ENCODE measurements at regions not wholly inside any gene's neighbourhood (a gene's known extent, or its start where the extent isn't known, plus 50 kb on each side); places are given as distances from the start of the nearest gene placed in this dataset.
A peak's percentile ranks its signal among the peaks of the same experiment; 100 is the strongest.
"Not testable (repeated sequence)": the region's sequence is repeated elsewhere in the genome, so short reads cannot be mapped to it uniquely, and the experiment has no call there.

DNA sequence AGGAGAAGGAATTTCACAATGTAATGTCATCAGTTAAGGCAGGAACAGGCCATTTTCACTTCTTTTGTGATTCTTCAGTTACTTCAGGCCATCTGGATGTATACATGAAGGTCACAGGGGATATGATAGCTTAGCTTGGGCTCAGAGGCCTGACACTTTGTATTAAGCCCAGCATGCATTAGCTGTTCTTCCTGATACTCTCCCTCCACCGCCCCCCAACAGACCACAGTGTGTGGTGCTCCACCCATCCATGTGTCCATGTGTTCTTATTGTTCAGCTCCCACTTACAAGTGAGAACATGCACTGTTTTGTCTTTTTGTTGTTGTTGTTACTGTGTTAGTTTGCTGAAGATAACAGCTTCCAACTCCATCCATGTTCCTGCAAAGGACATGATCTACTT lies 1453.4 kb downstream of the FAM181B start:
- DNase-seq (ENCODE audit: low read depth), result not testable (repeated sequence)

DNA sequence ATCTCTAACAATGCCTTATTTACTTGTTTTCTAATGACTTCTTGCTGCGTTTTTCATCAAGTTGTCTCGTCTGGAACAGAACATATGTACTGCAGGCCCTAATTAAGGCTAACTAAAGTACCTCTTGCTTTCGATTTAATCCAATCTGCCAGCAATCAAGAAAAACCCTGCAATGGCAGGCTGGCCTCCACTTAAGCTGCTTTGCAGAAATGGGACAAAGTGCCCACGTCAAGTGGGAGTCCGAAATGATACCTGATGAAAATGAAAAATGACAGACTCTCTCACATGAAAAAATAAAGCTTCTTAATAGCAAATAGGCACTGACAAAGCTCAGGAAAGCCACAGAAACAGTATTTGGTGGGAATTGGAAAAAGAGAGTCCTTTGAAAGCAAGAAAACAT lies 1454.7 kb downstream of the FAM181B start:
- no peak for DNase-seq (ENCODE audit: low read depth)

DNA sequence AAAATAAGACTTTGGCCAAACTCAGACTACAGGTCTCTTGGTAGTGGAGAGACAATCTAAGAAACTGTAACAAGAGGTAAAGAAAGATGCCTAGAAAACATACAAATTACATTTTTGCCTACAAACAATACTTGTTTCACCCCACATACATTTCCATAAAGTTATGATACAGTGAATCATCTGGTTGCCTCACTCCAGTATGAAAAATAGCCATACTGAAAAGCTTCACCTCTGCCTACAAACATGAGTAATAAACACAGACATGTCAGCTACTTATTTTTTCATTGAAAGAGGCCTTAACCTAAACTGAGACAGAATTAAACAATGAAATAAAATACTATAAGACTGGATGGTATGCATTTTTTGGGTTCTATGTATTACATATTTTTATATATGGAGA lies 1463.0 kb downstream of the FAM181B start:
- no peak for DNase-seq (ENCODE audit: low read depth)

DNA sequence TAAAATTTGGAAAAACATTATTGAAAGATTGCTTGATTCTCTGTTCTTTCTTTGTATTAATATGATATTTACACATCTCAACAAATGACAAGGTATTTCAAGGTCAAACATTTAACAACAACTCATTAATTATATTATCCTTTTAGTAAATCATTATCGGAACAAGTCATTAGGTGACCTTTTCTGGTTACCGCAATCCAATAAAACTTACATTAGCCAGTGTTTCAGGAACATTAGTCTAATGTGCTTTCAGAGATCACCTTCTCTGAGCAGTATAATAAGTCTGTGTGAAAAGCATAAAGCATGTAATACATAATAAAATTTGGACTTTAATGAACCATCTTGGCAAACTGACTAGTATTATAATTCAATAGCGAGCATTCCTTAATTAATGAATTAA lies 1466.4 kb downstream of the FAM181B start:
- no peak for DNase-seq (ENCODE audit: low read depth)

DNA sequence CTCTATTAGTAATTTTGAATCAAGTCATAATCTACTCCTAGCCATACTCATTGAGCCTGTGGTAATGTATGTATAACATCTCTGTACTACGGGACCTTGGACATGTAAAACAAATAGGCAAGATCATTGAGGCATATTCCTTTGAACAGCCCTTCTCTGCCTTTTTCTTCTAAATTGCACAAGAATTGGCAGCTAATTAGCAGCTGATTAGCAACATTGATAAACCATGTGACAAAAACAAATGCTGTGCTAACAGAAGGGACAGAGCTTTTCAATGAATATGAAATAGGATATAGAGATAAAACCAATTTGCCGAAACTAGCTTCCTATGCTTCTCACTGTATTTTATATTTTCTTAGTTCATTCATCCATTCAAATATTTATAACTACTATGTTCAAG lies 1474.2 kb downstream of the FAM181B start:
- no peak for DNase-seq (ENCODE audit: low read depth)

DNA sequence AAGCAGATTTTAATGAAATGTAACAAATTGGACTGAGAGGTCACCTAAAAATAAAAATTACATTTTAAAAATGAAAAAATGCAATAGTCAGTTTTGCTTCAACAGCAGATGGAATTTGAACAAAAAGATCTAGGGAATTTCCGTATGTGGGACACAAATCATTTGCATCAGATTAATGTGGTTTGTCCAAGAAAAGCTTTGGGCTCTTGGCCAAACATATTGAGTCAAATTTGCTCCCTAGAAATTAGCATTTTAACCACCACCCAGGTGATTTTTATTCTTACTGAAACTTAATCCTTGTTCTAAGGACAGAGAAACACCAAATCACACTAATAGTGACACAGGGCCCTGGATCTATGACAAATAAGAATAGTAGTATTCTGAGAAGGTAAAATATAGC lies 1477.8 kb downstream of the FAM181B start:
- DNase-seq (ENCODE audit: low read depth), result no peak

DNA sequence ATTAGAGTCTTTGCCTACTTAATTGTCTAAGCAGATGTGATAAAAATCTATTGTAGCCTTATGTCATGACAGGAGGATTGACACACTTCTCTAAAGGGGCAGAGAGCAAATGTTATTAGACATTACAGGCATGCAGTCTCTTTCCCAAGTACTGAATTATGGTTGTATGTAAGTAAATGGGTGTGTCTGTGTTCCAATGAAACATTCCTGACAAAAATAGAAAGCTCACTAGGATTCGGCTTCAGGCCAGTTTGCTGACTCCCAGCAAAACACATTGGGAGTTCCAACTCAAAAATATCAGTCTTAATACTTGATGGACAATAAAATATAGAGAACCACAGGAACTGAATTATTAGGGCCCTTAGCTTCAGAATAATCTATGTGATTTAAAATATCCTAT lies 1480.4 kb downstream of the FAM181B start:
- DNase-seq (ENCODE audit: low read depth), result no peak

DNA sequence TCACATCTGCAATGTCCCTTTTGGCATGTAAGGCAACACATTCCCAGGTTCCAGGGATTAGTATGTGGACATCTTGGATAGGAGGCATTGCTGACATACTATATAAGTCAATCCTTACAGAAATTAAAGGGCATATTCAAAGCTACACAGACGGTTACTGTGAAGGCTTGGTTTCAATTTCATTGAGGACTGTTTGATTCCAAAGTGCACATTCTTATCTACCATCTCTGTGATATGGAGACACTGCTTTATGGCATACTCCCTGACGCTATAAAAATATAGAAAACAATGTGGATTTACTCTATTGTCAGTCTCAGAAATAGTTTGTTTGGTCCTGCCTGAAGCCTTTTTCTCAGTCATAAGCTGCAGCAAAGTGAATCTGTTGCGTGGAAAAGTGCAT lies 1486.7 kb downstream of the FAM181B start:
- no peak for DNase-seq (ENCODE audit: low read depth)

DNA sequence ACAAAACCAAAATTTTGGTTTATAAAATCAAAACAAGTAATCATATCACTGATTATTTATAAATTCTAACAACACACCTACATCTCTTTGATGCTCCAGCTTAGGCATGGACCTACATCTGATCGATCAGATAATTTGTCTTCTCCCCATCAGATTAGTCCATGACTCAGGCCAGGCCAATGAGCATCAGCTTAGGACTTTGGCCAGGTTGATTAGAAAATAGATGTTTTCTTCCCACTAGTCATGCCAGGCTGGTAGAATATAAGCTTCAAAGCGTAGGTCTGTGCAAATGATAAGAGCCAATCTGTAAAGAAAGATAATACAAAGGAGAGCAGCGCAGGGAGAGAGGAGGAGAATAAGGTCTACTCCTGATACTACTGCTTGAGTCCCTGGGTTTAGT lies 1487.9 kb downstream of the FAM181B start:
- DNase-seq (ENCODE audit: low read depth), result no peak

DNA sequence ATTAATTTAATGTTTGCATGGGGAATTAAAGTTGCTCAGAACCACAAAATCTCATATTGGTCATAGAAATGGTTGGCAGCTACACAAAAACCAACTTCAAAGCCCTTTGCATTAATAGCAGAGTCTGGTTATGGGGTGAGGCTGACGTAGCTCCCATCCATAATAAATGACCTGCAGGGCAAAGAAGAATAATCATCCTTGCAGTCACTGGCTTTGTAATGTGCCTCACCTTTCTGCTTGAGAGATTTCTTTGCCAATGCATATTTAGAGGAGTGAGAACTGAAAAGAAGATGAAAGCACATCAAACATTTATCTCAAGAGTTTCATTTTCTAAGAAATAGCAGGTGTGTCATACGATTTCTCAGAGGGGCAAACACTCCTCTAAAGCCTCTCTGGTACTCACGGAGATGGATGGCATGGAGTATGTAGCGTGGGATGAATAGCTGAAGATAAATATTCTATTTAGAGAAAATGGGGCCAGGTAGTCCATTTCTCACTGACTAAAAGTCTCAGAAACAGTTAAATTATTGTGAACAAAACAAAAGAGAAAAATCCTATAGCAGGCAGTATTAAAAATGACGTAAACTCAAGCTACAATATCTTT lies 1491.9 kb downstream of the FAM181B start:
- DNase-seq (ENCODE audit: low read depth), result no peak

DNA sequence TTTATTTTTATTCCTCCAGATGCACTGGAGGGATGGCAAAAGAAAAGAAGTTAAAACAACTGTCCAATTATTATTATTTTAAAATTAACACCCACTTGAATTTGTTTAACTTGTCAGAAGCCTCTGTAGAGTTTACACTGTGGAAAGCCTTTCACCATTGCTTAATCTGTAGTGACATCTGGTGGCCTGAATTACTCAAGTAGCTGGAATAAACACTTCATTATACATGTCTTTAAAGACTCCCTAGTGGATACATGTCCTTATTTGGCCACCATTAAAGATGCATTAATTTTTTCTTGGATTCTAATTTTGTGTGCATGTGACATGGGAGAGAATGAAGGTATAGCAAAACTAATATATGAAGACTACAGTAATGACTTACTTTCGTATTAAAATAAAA lies 1496.5 kb downstream of the FAM181B start:
- DNase-seq (ENCODE audit: low read depth), result peak; percentile 2

DNA sequence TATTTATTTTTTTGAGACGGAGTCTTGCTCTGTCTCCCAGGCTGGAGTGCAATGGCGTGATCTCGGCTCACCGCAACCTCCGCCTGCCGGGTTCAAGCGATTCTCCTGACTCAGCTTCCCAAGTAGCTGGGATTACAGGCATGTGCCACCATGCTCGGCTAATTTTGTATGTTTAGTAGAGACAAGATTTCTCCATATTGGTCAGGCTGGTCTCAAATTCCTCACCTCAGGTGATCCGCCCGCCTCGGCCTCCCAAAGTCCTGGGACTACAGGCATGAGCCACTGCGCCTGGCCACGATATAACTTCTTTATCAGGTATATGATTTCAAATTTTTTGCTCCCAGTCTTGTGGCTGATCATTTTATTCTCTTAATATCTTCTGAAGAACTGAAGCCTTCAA lies 1506.3 kb downstream of the FAM181B start:
- not testable (repeated sequence) for DNase-seq (ENCODE audit: low read depth)

DNA sequence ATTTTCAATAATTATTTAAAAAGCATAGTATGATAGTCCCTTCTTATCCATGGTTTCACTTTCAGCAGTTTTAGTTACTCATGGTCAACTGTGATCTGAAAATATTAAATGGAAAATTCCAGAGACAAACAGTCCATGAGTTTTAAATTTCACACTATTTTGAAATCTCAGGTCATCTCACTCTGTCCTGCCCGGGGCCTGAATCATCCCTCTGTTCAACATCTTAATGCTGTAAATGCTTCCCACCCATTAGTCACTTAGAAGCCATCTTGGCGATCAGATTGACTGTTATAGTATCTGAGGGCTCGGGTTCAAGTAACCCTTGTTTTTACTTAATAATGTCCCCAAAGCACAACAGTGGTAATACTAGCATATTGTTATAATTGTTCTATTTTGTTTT lies 1509.3 kb downstream of the FAM181B start:
- no peak for DNase-seq (ENCODE audit: low read depth)

DNA sequence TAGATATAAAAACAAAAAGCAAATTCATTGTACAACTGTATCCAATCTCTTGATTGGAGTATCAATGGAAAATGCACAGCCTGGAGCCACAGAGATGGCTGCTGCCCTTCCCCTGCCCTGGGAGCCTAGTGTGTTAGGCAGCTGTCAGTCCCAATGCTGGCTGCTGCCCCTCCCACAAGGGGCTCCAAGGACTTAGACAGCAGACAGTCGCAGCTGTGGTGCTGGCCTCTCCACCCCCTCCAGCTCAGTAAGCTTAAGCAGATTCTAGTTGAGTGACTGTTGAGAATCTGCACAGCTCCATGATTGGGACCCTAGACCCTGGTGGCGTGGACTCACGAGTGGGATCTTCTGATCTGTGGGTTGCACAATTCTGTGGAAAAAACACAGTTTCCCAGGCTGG lies 1511.2 kb downstream of the FAM181B start:
- DNase-seq (ENCODE audit: low read depth), result no peak

DNA sequence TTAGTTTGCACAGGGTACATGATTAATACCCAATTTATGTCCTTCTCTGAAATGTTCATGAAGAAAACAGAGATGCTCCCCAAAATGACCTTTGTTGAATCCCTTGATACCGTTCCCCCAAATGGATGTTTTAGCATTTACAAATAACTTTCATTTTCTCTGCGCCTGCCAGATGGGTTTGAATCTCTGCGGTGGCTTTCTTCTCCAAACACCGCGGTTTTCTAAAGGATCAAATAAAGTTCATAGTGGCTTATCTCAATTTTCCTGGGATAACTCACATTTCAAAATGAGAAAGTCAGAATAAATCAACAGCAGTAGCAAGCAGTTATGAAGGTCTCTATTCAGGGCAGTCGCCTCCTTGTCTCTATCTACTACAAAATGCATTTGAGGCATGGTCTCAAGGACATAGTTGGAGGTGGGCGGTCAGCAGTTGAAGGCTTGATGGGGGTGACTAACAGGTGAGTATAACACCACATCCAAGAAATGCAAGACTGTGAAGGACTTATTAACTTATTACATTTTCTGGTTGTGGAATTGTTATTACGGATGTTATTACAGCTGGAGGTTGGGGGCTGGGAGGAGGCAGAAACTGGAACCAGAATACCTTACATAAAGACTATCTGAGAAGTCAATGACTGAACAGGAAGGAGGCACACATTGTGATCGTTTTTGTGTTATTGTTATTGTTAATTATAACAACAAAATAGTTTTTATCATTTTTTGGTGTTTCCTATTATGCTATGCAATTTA lies 1513.3 kb downstream of the FAM181B start:
- DNase-seq (ENCODE audit: low read depth), result no peak

DNA sequence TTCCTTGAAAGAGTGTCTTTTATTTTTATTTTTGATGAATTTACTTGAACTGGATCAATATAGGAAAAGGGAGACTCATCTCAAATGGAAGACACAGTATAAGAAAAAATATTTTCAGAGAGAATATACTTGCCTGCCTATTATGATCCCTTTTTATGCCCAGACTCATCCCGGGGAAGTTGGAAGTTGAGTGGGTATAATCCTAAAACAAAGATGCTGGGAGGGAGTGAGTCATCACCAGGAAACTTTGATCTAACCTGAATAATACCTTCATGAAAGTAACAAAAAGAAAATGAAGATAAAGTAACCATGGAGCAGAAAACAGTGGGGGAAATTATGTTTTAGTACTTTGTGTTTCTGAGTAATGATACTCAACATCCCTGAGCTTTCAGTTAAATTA lies 1514.0 kb downstream of the FAM181B start:
- no peak for DNase-seq (ENCODE audit: low read depth)

DNA sequence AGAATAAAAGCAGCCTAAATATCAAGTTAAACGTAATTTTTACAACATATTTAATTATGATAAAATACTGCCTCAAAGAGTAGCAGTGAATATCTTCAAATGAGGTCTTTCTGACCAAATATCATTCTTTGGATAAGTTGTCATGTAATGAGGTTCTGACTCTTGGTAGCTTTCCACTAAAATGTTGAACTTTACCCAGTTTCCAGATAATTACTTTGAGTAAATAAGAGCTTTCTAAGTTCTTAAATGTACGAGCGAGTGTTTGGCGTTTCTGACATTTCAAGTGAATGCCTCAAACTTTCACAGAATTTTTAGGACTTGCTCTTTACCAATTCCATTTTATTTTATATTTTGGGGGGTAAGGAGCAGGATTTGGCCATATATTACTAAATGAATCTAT lies 1515.2 kb downstream of the FAM181B start:
- no peak for DNase-seq (ENCODE audit: low read depth)

DNA sequence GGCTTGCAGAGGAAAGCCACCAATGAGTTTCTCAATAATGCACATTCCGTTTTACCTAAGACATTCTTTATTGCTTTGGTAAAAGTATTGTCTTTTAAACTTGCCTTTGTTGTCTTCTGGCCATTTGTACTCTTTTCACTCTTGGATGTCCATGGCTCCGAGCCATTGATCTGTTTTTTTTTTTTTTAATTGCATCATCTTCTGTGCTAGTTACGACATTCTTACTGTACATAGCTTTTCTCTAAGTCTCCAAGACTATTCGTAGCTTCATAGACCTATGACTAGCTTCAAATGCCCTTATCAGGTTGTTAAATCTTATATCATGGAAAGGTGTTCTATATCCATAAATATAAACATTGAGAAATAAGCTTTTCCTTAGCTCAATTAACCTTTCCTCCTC lies 1522.6 kb downstream of the FAM181B start:
- no peak for DNase-seq (ENCODE audit: low read depth)

DNA sequence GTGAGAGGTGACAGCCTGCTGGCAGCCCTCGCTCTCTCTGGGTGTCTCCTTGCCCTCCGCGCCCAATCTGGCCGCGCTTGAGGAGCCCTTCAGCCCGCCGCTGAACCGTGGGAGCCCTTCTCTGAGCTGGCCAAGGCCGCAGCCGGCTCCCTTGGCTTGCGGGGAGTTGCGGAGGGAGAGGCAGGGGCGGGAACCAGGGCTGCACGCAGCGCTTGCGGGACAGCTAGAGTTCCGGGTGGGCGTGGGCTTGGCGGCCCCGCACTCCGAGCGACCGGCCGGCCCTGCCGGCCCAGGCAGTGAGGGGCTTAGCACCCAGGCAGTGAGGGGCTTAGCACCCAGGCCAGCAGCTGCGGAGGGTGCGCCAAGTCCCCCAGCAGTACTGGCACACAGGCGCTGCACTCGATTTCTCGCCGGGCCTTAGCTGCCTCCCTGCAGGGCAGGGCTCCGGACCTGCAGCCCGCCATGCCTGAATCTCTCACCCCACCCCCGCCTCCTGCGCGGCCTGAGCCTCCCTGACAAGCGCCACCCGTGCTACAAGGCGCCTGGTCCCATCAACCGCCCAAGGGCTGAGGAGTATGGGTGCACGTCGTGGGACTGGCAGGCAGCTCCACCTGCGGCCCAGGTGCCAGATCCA lies 1526.1 kb downstream of the FAM181B start:
- no peak for DNase-seq (ENCODE audit: low read depth)

DNA sequence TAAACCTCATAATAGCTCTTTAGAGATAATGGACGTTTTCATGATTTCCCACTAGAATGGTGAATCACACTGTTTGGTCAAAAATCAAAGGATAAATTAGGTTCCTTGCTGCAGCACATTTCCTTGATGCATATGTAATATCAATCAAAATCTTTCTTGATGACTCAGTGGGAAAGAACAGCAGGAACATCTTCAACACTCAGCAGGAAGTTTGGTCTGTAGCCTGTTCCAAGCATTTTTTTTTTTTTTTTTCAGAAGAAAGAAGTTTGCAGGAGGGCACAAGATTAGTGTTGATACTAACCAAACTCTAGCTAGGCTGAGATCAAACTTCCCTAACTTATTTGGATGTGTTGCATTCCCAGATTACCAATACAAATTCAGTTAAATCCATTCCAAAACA lies 1529.8 kb downstream of the FAM181B start:
- DNase-seq (ENCODE audit: low read depth), result no peak

DNA sequence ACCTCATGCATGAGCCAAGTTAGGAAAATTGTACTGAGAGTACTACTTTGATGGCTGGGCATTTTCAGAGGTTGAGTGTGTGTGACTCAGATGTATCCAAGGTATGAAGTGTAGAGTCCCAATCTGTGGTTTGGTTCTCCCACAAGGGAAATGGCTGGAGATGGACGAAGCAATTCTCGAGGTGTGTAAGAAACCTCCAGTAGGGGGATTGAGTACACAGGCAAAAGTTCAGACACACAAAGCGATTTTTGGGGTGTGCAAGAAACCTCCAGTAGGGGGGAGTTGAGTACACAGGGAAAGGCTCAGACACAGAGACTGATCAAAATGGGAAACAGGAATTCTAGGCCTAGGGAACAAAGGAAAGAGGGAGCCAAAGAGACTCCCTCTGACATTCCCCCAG lies 1536.3 kb downstream of the FAM181B start:
- no peak for DNase-seq (ENCODE audit: low read depth)

DNA sequence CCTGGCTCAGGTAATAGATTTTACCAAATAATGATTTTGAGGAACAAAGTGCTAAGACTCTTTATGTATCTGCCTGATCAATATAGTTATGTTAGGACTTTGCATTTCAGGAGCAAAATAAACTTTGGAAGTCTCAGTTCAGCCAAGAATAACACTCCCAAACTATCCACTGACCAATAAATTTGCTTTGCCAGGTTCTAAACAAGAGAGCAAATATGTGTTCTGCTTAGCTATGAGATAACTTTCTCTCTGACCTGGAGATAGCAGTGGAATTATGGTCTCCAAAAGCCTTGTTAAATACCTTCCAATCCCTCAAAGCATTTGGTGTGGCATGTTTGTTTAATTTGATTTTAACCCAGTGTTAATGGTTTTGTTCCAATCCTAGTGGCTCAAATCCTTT lies 1541.1 kb downstream of the FAM181B start:
- no peak for DNase-seq (ENCODE audit: low read depth)

DNA sequence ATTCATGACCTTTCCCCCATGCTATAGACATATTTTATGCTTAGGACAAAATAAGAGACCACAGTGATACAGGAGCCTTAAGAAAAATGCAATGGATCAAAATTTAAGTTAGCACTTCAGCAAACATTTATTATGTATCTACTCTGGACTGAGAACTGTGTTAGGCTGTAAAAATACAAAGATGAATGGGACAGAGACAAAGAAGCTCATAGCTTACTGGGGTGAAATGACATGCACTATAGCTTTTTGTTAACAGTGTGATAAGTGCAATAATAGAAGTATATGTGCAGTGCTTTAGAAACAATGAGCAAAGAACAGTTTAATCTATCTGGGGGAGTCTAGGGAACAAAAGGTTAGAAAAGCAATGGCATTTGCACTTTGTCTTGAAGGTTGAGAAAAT lies 1543.1 kb downstream of the FAM181B start:
- no peak for DNase-seq (ENCODE audit: low read depth)

DNA sequence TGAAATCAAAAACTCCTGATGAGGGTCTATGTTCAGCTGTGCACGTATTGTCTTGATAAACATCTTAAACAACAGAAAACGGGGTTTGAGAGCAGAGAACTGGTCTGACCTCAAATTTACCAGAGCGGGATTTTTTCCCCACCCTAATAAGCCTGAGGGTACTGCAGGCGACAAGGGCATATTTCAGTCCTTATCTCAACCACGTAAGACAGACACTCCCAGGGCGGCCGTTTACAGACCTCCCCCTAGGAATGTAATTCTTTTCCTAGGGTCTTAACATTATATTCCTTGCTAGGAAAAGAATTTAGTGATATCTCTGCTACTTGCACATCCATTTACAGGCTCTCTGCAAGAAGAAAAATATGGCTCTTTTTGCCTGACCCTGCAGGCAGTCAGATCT lies 1546.6 kb downstream of the FAM181B start:
- not testable (repeated sequence) for DNase-seq (ENCODE audit: low read depth)
